Upper lobe of left lung (tissue), 6 donors: ENCODE measurements at regions not wholly inside any gene's neighbourhood (a gene's known extent, or its start where the extent isn't known, plus 50 kb on each side); places are given as distances from the start of the nearest gene placed in this dataset.

ENCODE experiments used
- ATAC-seq, 2 donors: fragments of 200-7000 bp; cut with Tn5 transposase; one replicate each; pipeline ENCODE4 v1.9.1; 2022; ENCODE audit warnings: mild to moderate bottlenecking in 2 of 2, moderate library complexity in 2 of 2; ENCODE audit not compliant: low FRiP score in 2 of 2
- DNase-seq, 2 donors: peaks; one replicate each; pipeline ENCODE4 v3.0.0-alpha.2; 2019 to 2020
- H3K27ac ChIP-seq, 4 donors: fragments of 200-600 bp; sonication (generic); one replicate each; pipeline ENCODE4 v1.5.1; 2016 to 2019
- H3K27me3 ChIP-seq, 4 donors: fragments of 200-600 bp; sonication (generic); one replicate each; pipeline ENCODE4 v1.5.1; 2017 to 2019
- H3K36me3 ChIP-seq, 4 donors: fragments of 200-600 bp; sonication (generic); one replicate each; pipeline ENCODE4 v1.5.1; 2016 to 2019
- H3K4me1 ChIP-seq, 4 donors: fragments of 200-600 bp; sonication (generic); one replicate each; pipeline ENCODE4 v1.5.1; 2018 to 2019
- H3K4me3 ChIP-seq, 4 donors: fragments of 200-600 bp; sonication (generic); one replicate each; pipeline ENCODE4 v1.5.1; 2017 to 2019; ENCODE audit warnings: mild to moderate bottlenecking in 2 of 4, moderate library complexity in 1 of 4
- H3K9me3 ChIP-seq, 4 donors: fragments of 200-600 bp; sonication (generic); one replicate each; pipeline ENCODE4 v1.5.1; 2018 to 2019
- EP300 ChIP-seq, 4 donors: sonication (generic); formaldehyde crosslinking; IDR thresholded peaks; one replicate each; pipeline ENCODE4 v1.5.1; 2017; ENCODE audit warnings: antibody characterized with exemption in 4 of 4, control low read depth in 2 of 4
- POLR2A ChIP-seq, 4 donors: fragments of 450-650 bp; IDR thresholded peaks; one replicate each; pipeline ENCODE4 v1.5.1; 2016 to 2017; ENCODE audit warnings: antibody characterized with exemption in 4 of 4, mild to moderate bottlenecking in 2 of 4
- POLR2AphosphoS5 ChIP-seq, 2 donors: sonication (generic); formaldehyde crosslinking; IDR thresholded peaks; one replicate each; pipeline ENCODE4 v1.5.1; 2017; ENCODE audit warnings: antibody characterized with exemption in 2 of 2
- WGBS, 2 donors: methylation state at CpG; one replicate each; pipeline ENCODE4 v1.1.5; 2017 to 2018; 5-methylcytosine and 5-hydroxymethylcytosine counted together
- TF ChIP-seq, protein P1 (sequence below), 6 experiments: fragments of 450-650 bp in 4 of 6; fragments of 200-600 bp in 2 of 6; sonication (generic) in 2 of 6; IDR thresholded peaks; one replicate each; pipeline ENCODE4 v1.5.1; 2016 to 2019; ENCODE audit warnings: antibody characterized with exemption in 6 of 6
- donor health status: DM: no; HTN: no; CAD: no; lungs with moderate emphysema.
- donor health status: DM: no; HTN: yes; CAD: no; lungs with severe emphysema.

- DNase-seq (no peak), ATAC-seq (no peak)
- WGBS, 2 donors, result 65 to 73% methylated on average over 1 of the region's 1 CpG
- TF ChIP-seq, protein P1, sequence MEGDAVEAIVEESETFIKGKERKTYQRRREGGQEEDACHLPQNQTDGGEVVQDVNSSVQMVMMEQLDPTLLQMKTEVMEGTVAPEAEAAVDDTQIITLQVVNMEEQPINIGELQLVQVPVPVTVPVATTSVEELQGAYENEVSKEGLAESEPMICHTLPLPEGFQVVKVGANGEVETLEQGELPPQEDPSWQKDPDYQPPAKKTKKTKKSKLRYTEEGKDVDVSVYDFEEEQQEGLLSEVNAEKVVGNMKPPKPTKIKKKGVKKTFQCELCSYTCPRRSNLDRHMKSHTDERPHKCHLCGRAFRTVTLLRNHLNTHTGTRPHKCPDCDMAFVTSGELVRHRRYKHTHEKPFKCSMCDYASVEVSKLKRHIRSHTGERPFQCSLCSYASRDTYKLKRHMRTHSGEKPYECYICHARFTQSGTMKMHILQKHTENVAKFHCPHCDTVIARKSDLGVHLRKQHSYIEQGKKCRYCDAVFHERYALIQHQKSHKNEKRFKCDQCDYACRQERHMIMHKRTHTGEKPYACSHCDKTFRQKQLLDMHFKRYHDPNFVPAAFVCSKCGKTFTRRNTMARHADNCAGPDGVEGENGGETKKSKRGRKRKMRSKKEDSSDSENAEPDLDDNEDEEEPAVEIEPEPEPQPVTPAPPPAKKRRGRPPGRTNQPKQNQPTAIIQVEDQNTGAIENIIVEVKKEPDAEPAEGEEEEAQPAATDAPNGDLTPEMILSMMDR (IDR thresholded peaks at IDR 0.05), result no peak
- TF ChIP-seq POLR2A (IDR thresholded peaks at IDR 0.05) (no peak), POLR2AphosphoS5 (IDR thresholded peaks at IDR 0.05) (no peak), EP300 (IDR thresholded peaks at IDR 0.05) (no peak)
- H3K4me1 ChIP-seq, result no peaks in the 10 kb centered on the region
- no peaks in the 10 kb centered on the region for H3K36me3 ChIP-seq
- no peak overlapping the region for H3K4me3 ChIP-seq
- H3K9me3 ChIP-seq, result no peaks in the 10 kb centered on the region
- no peaks in the 10 kb centered on the region for H3K27me3 ChIP-seq
- H3K27ac ChIP-seq, result no peak overlapping the region
Observed at GRCh38 chr15:47415539-47415971, 301.8 kb upstream of the SEMA6D start.

- Histone ChIP-seq H3K27ac (no peak overlapping the region), H3K36me3 (no peaks in the 10 kb centered on the region), H3K27me3 (no peaks in the 10 kb centered on the region), H3K9me3 (no peaks in the 10 kb centered on the region), H3K4me1 (no peaks in the 10 kb centered on the region), H3K4me3 (no peak overlapping the region)
- WGBS, 2 donors, result 25 to 39% methylated on average over 1 of the region's 1 CpG
- ATAC-seq (no peak), DNase-seq (no peak)
- TF ChIP-seq EP300 (IDR thresholded peaks at IDR 0.05) (no peak), POLR2AphosphoS5 (IDR thresholded peaks at IDR 0.05) (no peak), POLR2A (IDR thresholded peaks at IDR 0.05) (no peak)
- TF ChIP-seq, protein P1 (IDR thresholded peaks at IDR 0.05), result no peak
Observed at GRCh38 chr15:47422881-47423665, 294.2 kb upstream of the SEMA6D start.

DNA sequence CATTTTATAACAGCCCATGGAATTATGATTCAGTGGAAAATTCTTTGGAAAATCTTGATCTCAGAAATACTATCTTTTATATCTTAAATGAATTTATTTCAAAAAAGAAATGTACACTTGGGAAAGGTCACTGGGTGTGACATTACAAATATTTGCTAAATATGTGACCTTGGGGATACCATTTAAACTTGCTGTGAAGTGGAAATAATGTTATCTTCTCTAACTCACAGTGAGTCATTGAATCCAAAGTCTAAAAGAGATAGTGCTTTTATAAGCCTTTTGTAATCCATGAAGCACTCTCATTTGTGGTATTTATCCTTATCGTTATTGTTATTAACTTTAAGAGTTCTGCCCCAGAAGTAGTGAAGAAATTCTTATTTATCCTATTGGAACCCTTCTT lies 289.8 kb upstream of the SEMA6D start:
- TF ChIP-seq EP300 (IDR thresholded peaks at IDR 0.05), result no peak
- TF ChIP-seq, protein P1 (IDR thresholded peaks at IDR 0.05), result no peak
- TF ChIP-seq POLR2A (IDR thresholded peaks at IDR 0.05), result no peak
- no peak for TF ChIP-seq POLR2AphosphoS5 (IDR thresholded peaks at IDR 0.05)
- Histone ChIP-seq H3K4me3 (no peak overlapping the region), H3K27ac (no peak overlapping the region), H3K9me3 (no peaks in the 10 kb centered on the region), H3K36me3 (no peaks in the 10 kb centered on the region), H3K4me1 (no peaks in the 10 kb centered on the region), H3K27me3 (no peaks in the 10 kb centered on the region)
- WGBS, 2 donors, result 63 to 79% methylated on average over 1 of the region's 1 CpG
- ATAC-seq, result no peak
- no peak for DNase-seq

DNA sequence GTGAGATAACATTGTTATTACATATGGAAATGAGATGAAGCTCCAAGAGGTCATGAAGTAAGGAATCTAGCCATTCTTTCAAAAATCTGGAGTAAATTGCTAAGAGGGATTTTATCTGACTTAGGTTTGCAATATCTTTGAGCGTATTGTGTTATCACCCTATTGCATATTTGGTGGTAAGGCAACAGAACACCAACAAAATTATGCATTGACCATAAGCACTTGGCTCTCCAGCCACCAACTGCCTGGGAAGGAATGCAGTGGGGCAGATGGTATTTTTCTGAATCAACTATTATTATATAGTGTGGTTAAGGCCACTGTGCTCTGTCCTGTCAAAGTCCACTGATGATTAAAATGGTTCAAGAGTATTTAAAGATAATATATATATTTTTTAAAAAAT lies 287.9 kb upstream of the SEMA6D start:
- Histone ChIP-seq H3K4me1 (no peaks in the 10 kb centered on the region), H3K27me3 (no peaks in the 10 kb centered on the region), H3K4me3 (no peak overlapping the region), H3K9me3 (no peaks in the 10 kb centered on the region), H3K27ac (no peak overlapping the region), H3K36me3 (no peaks in the 10 kb centered on the region)
- no peak for ATAC-seq
- TF ChIP-seq, protein P1 (IDR thresholded peaks at IDR 0.05), result no peak
- no peak for TF ChIP-seq EP300 (IDR thresholded peaks at IDR 0.05)
- no peak for TF ChIP-seq POLR2A (IDR thresholded peaks at IDR 0.05)
- no peak for TF ChIP-seq POLR2AphosphoS5 (IDR thresholded peaks at IDR 0.05)
- DNase-seq, result no peak
- 91 to 96% methylated on average over 1 of the region's 1 CpG for WGBS, 2 donors

GRCh38 chr15:47431501-47431900 lies 285.8 kb upstream of the SEMA6D start:
- Histone ChIP-seq H3K9me3 (no peaks in the 10 kb centered on the region), H3K36me3 (no peaks in the 10 kb centered on the region), H3K4me3 (no peak overlapping the region), H3K4me1 (no peaks in the 10 kb centered on the region), H3K27me3 (no peaks in the 10 kb centered on the region), H3K27ac (no peak overlapping the region)
- no peak for TF ChIP-seq EP300 (IDR thresholded peaks at IDR 0.05)
- TF ChIP-seq POLR2A (IDR thresholded peaks at IDR 0.05), result no peak
- TF ChIP-seq POLR2AphosphoS5 (IDR thresholded peaks at IDR 0.05), result no peak
- TF ChIP-seq, protein P1 (IDR thresholded peaks at IDR 0.05), result no peak
- 83 to 87% methylated on average over 3 of the region's 3 CpGs for WGBS, 2 donors
- no peak for ATAC-seq
- DNase-seq, result no peak
